ENCODE measurements at regions not wholly inside any gene's neighbourhood (a gene's known extent, or its start where the extent isn't known, plus 50 kb on each side); places are given as distances from the start of the nearest gene placed in this dataset.

DNA sequence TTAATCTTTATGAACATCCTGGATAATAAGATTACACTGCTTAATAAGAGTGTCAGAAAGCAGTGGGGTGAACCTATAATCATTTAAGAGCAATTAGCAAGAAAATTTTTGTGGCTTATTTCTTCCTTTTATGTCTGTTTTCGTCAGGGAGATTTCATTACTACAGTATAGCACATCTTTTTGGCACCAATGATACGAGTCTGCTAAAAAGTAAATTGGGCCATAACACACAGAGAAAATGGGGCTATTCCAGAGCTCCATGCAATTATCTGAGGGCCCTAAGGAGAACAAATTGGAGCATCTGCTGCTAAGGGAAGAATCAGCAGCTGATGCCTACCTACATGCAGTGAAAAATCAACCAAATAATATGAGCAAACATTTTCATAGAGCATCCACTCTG lies 330.3 kb upstream of the NCAM2 start:
- no peak overlapping the region for H3K27ac ChIP-seq (ENCODE audit: low read length)
- no peak overlapping the region for H3K9ac ChIP-seq (ENCODE audit: low read depth, low read length)
- TF ChIP-seq, protein P1, sequence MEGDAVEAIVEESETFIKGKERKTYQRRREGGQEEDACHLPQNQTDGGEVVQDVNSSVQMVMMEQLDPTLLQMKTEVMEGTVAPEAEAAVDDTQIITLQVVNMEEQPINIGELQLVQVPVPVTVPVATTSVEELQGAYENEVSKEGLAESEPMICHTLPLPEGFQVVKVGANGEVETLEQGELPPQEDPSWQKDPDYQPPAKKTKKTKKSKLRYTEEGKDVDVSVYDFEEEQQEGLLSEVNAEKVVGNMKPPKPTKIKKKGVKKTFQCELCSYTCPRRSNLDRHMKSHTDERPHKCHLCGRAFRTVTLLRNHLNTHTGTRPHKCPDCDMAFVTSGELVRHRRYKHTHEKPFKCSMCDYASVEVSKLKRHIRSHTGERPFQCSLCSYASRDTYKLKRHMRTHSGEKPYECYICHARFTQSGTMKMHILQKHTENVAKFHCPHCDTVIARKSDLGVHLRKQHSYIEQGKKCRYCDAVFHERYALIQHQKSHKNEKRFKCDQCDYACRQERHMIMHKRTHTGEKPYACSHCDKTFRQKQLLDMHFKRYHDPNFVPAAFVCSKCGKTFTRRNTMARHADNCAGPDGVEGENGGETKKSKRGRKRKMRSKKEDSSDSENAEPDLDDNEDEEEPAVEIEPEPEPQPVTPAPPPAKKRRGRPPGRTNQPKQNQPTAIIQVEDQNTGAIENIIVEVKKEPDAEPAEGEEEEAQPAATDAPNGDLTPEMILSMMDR (IDR thresholded peaks at IDR 0.05; ENCODE audit: borderline replicate concordance, extremely low read depth, low read length, poor library complexity, severe bottlenecking): no peak
- TF ChIP-seq EZH2 (IDR thresholded peaks at IDR 0.05; ENCODE audit: borderline replicate concordance, low read depth, low read length, severe bottlenecking): no peak
- no peaks in the 10 kb centered on the region for H3K27me3 ChIP-seq (ENCODE audit: insufficient read depth, low read length, poor library complexity)
- H3K4me1 ChIP-seq (ENCODE audit: insufficient read depth, low read length): no peaks in the 10 kb centered on the region
- H3K36me3 ChIP-seq (ENCODE audit: insufficient read depth, low read length): no peaks in the 10 kb centered on the region
- no peak for ATAC-seq (ENCODE audit: insufficient read depth, low read depth)
- no peak overlapping the region for H2AFZ ChIP-seq (ENCODE audit: low read depth, low read length)
- H3K4me3 ChIP-seq (ENCODE audit: low read depth in 1 of 2, low read length in 2 of 2): no peak overlapping the region
- DNase-seq: no peak
- H4K20me1 ChIP-seq (ENCODE audit: insufficient read depth, low read length): no peaks in the 10 kb centered on the region
- no peaks in the 10 kb centered on the region for H3K9me3 ChIP-seq (ENCODE audit: insufficient read depth, low read length, severe bottlenecking)
- H3K4me2 ChIP-seq (ENCODE audit: insufficient read depth, low read length): no peak overlapping the region
- H3K79me2 ChIP-seq (ENCODE audit: insufficient read depth, low read length): no peaks in the 10 kb centered on the region

- no peaks in the 10 kb centered on the region for H3K36me3 ChIP-seq (ENCODE audit: insufficient read depth, low read length)
- H3K4me3 ChIP-seq (ENCODE audit: low read depth in 1 of 2, low read length in 2 of 2): no peak overlapping the region
- H3K79me2 ChIP-seq (ENCODE audit: insufficient read depth, low read length): no peaks in the 10 kb centered on the region
- ATAC-seq (ENCODE audit: insufficient read depth, low read depth) (no peak), DNase-seq (no peak)
- H4K20me1 ChIP-seq (ENCODE audit: insufficient read depth, low read length): no peaks in the 10 kb centered on the region
- no peaks in the 10 kb centered on the region for H3K4me1 ChIP-seq (ENCODE audit: insufficient read depth, low read length)
- no peak for TF ChIP-seq EZH2 (IDR thresholded peaks at IDR 0.05; ENCODE audit: borderline replicate concordance, low read depth, low read length, severe bottlenecking)
- TF ChIP-seq, protein P1 (IDR thresholded peaks at IDR 0.05; ENCODE audit: borderline replicate concordance, extremely low read depth, low read length, poor library complexity, severe bottlenecking): no peak
- H2AFZ ChIP-seq (ENCODE audit: low read depth, low read length): no peak overlapping the region
- H3K27me3 ChIP-seq (ENCODE audit: insufficient read depth, low read length, poor library complexity): no peaks in the 10 kb centered on the region
- no peak overlapping the region for H3K4me2 ChIP-seq (ENCODE audit: insufficient read depth, low read length)
- H3K9ac ChIP-seq (ENCODE audit: low read depth, low read length): no peak overlapping the region
- H3K9me3 ChIP-seq (ENCODE audit: insufficient read depth, low read length, severe bottlenecking): no peaks in the 10 kb centered on the region
- no peak overlapping the region for H3K27ac ChIP-seq (ENCODE audit: low read length)
These were observed 312.7 kb upstream of the NCAM2 start for GRCh38 chr21:20685475-20685874.

GRCh38 chr21:20698585-20698984 lies 299.6 kb upstream of the NCAM2 start:
- H2AFZ ChIP-seq (ENCODE audit: low read depth, low read length): no peak overlapping the region
- H3K4me2 ChIP-seq (ENCODE audit: insufficient read depth, low read length): no peak overlapping the region
- no peaks in the 10 kb centered on the region for H3K4me1 ChIP-seq (ENCODE audit: insufficient read depth, low read length)
- no peak overlapping the region for H3K27ac ChIP-seq (ENCODE audit: low read length)
- no peaks in the 10 kb centered on the region for H3K9me3 ChIP-seq (ENCODE audit: insufficient read depth, low read length, severe bottlenecking)
- no peaks in the 10 kb centered on the region for H3K79me2 ChIP-seq (ENCODE audit: insufficient read depth, low read length)
- no peaks in the 10 kb centered on the region for H3K36me3 ChIP-seq (ENCODE audit: insufficient read depth, low read length)
- ATAC-seq (ENCODE audit: insufficient read depth, low read depth) (no peak), DNase-seq (no peak)
- no peaks in the 10 kb centered on the region for H3K27me3 ChIP-seq (ENCODE audit: insufficient read depth, low read length, poor library complexity)
- H4K20me1 ChIP-seq (ENCODE audit: insufficient read depth, low read length): no peaks in the 10 kb centered on the region
- TF ChIP-seq EZH2 (IDR thresholded peaks at IDR 0.05; ENCODE audit: borderline replicate concordance, low read depth, low read length, severe bottlenecking): no peak
- TF ChIP-seq, protein P1 (IDR thresholded peaks at IDR 0.05; ENCODE audit: borderline replicate concordance, extremely low read depth, low read length, poor library complexity, severe bottlenecking): no peak
- H3K4me3 ChIP-seq (ENCODE audit: low read depth in 1 of 2, low read length in 2 of 2): no peak overlapping the region
- no peak overlapping the region for H3K9ac ChIP-seq (ENCODE audit: low read depth, low read length)

- Histone ChIP-seq H4K20me1 (ENCODE audit: insufficient read depth, low read length) (no peaks in the 10 kb centered on the region), H3K4me2 (ENCODE audit: insufficient read depth, low read length) (no peak overlapping the region), H2AFZ (ENCODE audit: low read depth, low read length) (no peak overlapping the region), H3K9me3 (ENCODE audit: insufficient read depth, low read length, severe bottlenecking) (no peaks in the 10 kb centered on the region), H3K27ac (ENCODE audit: low read length) (no peak overlapping the region), H3K36me3 (ENCODE audit: insufficient read depth, low read length) (no peaks in the 10 kb centered on the region), H3K79me2 (ENCODE audit: insufficient read depth, low read length) (no peaks in the 10 kb centered on the region), H3K27me3 (ENCODE audit: insufficient read depth, low read length, poor library complexity) (no peaks in the 10 kb centered on the region), H3K4me3 (ENCODE audit: low read depth in 1 of 2, low read length in 2 of 2) (no peak overlapping the region), H3K9ac (ENCODE audit: low read depth, low read length) (no peak overlapping the region), H3K4me1 (ENCODE audit: insufficient read depth, low read length) (no peaks in the 10 kb centered on the region)
- no peak for ATAC-seq (ENCODE audit: insufficient read depth, low read depth)
- TF ChIP-seq, protein P1 (IDR thresholded peaks at IDR 0.05; ENCODE audit: borderline replicate concordance, extremely low read depth, low read length, poor library complexity, severe bottlenecking): no peak
- no peak for TF ChIP-seq EZH2 (IDR thresholded peaks at IDR 0.05; ENCODE audit: borderline replicate concordance, low read depth, low read length, severe bottlenecking)
- DNase-seq: no peak
These were observed 297.0 kb upstream of the NCAM2 start for GRCh38 chr21:20701235-20701634.

Data from DND-41 (cell line).